ENCODE measurements at regions not wholly inside any gene's neighbourhood (a gene's known extent, or its start where the extent isn't known, plus 50 kb on each side); places are given as distances from the start of the nearest gene placed in this dataset.

DNA sequence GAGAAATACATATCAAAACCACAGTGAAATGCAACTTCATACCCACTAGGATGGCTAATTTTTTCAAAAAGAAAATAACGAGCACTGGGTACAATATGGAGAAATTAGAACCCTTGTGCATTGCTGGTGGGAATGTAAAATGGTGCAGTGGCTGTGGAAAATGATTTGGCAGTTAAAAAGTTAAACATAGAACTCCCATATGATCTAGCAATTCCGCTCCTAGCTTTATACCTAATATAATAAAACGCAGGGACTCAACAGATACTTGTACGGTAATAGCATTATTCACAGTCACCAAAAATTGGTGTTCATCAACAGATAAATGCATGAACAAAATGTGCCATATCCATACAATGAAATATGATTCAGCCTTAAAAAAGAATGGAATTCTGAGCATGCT lies 58.8 kb upstream of the PLPP4 start:
- Mint-ChIP-seq H3K27me3 (ENCODE audit: insufficient read depth) (no peaks in the 10 kb centered on the region), H3K27ac (no peak overlapping the region), H3K4me3 (no peak overlapping the region), H3K9me3 (peaks cover 4% of the 10 kb centered on the region), H3K4me1 (no peaks in the 10 kb centered on the region), H3K36me3 (ENCODE audit: low read depth) (no peaks in the 10 kb centered on the region)
- DNase-seq = no peak
- H3K36me3 ChIP-seq (ENCODE audit: control insufficient read depth, insufficient read depth, low read length) = no peaks in the 10 kb centered on the region
- H3K27ac ChIP-seq (ENCODE audit: low read depth, low read length) = no peak overlapping the region
- no peaks in the 10 kb centered on the region for H3K4me1 ChIP-seq (ENCODE audit: control insufficient read depth, insufficient read depth, low read length)
- 66 to 80% methylated on average over 1 to 4 of the region's 4 CpGs for WGBS, 2 experiments (ENCODE audit: insufficient coverage in 1 of 2, insufficient read length in 1 of 2)
- H3K9me3 ChIP-seq (ENCODE audit: control insufficient read depth, low read length) = peaks cover 6% of the 10 kb centered on the region
- TF ChIP-seq, protein P1, sequence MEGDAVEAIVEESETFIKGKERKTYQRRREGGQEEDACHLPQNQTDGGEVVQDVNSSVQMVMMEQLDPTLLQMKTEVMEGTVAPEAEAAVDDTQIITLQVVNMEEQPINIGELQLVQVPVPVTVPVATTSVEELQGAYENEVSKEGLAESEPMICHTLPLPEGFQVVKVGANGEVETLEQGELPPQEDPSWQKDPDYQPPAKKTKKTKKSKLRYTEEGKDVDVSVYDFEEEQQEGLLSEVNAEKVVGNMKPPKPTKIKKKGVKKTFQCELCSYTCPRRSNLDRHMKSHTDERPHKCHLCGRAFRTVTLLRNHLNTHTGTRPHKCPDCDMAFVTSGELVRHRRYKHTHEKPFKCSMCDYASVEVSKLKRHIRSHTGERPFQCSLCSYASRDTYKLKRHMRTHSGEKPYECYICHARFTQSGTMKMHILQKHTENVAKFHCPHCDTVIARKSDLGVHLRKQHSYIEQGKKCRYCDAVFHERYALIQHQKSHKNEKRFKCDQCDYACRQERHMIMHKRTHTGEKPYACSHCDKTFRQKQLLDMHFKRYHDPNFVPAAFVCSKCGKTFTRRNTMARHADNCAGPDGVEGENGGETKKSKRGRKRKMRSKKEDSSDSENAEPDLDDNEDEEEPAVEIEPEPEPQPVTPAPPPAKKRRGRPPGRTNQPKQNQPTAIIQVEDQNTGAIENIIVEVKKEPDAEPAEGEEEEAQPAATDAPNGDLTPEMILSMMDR (conservative IDR thresholded peaks at IDR 0.05) = no peak
- no peak overlapping the region for H3K4me3 ChIP-seq (ENCODE audit: low read length)
- no peaks in the 10 kb centered on the region for H3K27me3 ChIP-seq (ENCODE audit: control insufficient read depth, insufficient read depth, low read length, poor library complexity, severe bottlenecking)
- H3K9ac ChIP-seq (ENCODE audit: extremely low read depth, low read length, poor library complexity, severe bottlenecking) = no peak overlapping the region

DNA sequence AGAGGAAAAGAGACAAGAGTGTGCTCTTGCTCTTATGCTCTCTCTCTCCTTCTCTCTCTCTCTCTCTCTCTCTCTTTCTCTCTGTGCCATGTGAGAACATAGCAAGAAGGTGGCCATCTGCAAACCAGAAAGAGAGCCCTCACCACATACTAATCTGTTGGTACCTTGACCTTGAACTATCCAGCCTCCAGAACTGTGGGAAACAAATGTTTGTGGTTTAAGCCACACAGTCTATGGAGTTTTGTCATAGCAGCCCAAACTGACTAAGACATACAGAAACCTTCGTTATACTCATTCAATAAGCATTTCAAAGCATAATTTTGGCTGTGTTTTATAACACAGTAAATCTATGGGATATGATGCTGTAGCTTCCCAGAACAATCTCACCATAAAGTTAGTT lies 56.4 kb upstream of the PLPP4 start:
- no peak overlapping the region for H3K4me3 ChIP-seq (ENCODE audit: low read length)
- DNase-seq = no peak
- no peaks in the 10 kb centered on the region for H3K4me1 ChIP-seq (ENCODE audit: control insufficient read depth, insufficient read depth, low read length)
- Mint-ChIP-seq H3K27me3 (ENCODE audit: insufficient read depth) (no peaks in the 10 kb centered on the region), H3K36me3 (ENCODE audit: low read depth) (no peaks in the 10 kb centered on the region), H3K9me3 (peaks cover 2% of the 10 kb centered on the region), H3K4me3 (no peak overlapping the region), H3K4me1 (no peaks in the 10 kb centered on the region), H3K27ac (no peak overlapping the region)
- H3K36me3 ChIP-seq (ENCODE audit: control insufficient read depth, insufficient read depth, low read length) = no peaks in the 10 kb centered on the region
- no peaks in the 10 kb centered on the region for H3K27me3 ChIP-seq (ENCODE audit: control insufficient read depth, insufficient read depth, low read length, poor library complexity, severe bottlenecking)
- H3K27ac ChIP-seq (ENCODE audit: low read depth, low read length) = no peak overlapping the region
- TF ChIP-seq, protein P1 (conservative IDR thresholded peaks at IDR 0.05) = no peak
- peaks cover 6% of the 10 kb centered on the region for H3K9me3 ChIP-seq (ENCODE audit: control insufficient read depth, low read length)
- H3K9ac ChIP-seq (ENCODE audit: extremely low read depth, low read length, poor library complexity, severe bottlenecking) = no peak overlapping the region
- 80% methylated on average over 1 of the region's 1 CpG; no CpG with 5 or more reads in 1 of the 2 experiments for WGBS, 2 experiments (ENCODE audit: insufficient coverage in 1 of 2, insufficient read length in 1 of 2)

DNA sequence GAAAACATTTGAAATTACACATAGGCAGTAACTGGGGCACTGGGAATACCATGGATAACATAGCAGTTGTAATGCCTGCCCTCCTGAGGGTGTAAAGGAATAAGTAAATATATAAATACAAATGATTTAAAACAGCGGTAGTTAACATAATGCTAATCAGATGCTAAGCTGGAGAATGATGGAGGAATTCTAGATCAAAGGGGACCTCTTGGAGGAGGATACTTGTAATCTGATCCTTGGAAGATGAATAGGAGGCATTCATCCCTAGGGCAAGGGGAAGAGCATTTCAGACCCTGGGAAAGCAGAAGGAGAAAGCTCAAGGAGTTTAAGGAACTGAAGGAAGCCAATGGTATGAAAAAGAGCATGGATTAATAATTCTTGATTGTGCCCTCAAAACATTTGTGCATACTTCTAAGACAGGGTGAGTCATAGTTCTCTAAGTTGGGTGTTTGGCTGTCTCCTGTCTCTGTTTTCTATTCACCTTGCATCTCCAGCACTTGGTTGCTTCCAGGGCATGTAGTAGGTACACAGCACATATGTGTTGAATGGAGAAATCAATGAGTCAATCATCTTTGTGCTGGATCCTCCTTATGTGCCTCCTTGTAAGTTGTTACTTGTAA lies 54.8 kb upstream of the PLPP4 start:
- Histone ChIP-seq H3K9me3 (ENCODE audit: control insufficient read depth, low read length) (peaks cover 6% of the 10 kb centered on the region), H3K9ac (ENCODE audit: extremely low read depth, low read length, poor library complexity, severe bottlenecking) (no peak overlapping the region), H3K4me3 (ENCODE audit: low read length) (no peak overlapping the region), H3K36me3 (ENCODE audit: control insufficient read depth, insufficient read depth, low read length) (no peaks in the 10 kb centered on the region), H3K4me1 (ENCODE audit: control insufficient read depth, insufficient read depth, low read length) (no peaks in the 10 kb centered on the region), H3K27me3 (ENCODE audit: control insufficient read depth, insufficient read depth, low read length, poor library complexity, severe bottlenecking) (no peaks in the 10 kb centered on the region), H3K27ac (ENCODE audit: low read depth, low read length) (no peak overlapping the region)
- Mint-ChIP-seq H3K4me1 (no peaks in the 10 kb centered on the region), H3K36me3 (ENCODE audit: low read depth) (no peaks in the 10 kb centered on the region), H3K4me3 (no peak overlapping the region), H3K9me3 (peaks cover 2% of the 10 kb centered on the region), H3K27me3 (ENCODE audit: insufficient read depth) (no peaks in the 10 kb centered on the region), H3K27ac (no peak overlapping the region)
- DNase-seq = no peak
- TF ChIP-seq, protein P1 (conservative IDR thresholded peaks at IDR 0.05) = no peak
- 90% methylated on average over 1 of the region's 1 CpG; no CpG with 5 or more reads in 1 of the 2 experiments for WGBS, 2 experiments (ENCODE audit: insufficient coverage in 1 of 2, insufficient read length in 1 of 2)
